ENCODE measurements at regions not wholly inside any gene's neighbourhood (a gene's known extent, or its start where the extent isn't known, plus 50 kb on each side); places are given as distances from the start of the nearest gene placed in this dataset.

DNA sequence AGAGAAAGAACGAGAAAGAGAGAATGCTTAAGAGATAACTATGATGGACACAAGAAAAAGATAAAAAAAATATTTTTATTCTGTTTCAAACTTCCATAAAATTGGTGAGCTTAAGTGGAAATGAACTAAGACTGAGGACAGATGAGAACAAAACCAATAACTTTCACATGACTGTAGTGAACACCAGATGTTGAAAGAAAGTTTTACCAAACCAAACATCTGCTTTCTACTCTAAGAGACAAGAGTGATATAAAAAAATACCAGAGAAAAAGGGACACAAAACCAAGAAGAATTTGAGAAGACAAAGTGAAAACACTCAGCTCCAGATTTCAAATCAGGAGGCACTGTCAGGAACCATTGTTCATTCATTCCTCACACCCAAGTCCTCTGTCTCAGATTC is 147.9 kb downstream of the IMPG2 start:
- no peak for DNase-seq (ENCODE audit: low read depth in 2 of 3, low spot score in 2 of 3)

DNA sequence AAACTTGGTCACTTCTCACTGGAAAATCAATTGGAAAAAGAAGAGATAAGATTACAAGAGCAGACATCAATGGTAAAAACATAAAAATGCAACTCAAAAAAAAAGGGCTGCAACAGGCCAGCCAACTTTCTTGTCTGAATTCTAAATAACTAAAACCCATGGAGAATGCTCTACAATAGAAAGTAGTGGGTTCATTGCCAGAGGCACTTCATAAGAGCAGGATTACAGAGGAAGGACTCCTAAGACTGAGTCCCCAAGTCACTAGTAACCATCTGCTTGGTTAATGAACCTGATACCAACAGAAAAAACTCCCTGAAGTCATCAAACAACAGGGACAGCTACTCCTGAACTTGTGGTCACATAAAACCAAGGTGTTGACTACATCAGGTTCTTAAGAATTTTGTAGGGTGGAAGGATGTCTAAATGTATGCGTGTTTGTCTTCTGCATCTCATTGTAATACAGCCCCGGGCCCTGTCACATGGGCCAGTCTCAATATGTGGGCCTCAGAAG is 148.6 kb downstream of the IMPG2 start:
- no peak for DNase-seq (ENCODE audit: low read depth in 2 of 3, low spot score in 2 of 3)

DNA sequence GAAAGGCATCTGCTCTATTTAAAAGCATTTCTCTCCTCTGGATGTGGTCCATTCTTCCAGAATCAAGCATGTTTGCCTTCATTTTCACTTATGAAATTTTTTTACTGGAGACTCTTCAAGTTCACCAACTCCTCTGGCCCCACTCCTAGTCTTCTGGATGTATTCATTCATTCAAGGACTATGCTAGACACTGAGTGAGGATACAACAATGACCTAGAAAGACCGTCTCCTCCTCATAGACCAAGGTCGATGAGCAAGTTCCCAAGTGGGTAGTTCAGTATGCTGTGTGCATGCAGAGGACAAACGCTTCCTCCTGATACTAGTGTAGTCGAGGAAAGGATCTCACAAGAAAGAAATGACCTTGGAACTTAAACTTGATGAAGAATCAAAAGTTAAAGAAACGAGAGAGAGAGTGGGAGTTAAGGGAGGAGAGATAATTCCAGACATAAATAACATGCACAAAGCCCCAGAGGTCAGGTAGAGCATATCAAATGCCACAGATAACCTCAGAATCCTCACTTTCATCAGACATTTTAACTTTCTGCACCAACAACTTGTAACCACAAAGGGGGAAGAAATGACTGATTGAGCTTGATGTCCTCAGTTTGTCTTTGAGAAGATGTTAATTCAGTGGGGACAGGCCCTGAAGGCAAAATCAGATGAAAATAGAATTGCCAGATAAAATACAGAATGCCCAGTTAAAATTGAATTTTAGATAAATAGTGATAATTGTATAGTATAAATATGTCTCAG is 149.4 kb downstream of the IMPG2 start:
- DNase-seq (ENCODE audit: low read depth in 2 of 3, low spot score in 2 of 3): no peak

DNA sequence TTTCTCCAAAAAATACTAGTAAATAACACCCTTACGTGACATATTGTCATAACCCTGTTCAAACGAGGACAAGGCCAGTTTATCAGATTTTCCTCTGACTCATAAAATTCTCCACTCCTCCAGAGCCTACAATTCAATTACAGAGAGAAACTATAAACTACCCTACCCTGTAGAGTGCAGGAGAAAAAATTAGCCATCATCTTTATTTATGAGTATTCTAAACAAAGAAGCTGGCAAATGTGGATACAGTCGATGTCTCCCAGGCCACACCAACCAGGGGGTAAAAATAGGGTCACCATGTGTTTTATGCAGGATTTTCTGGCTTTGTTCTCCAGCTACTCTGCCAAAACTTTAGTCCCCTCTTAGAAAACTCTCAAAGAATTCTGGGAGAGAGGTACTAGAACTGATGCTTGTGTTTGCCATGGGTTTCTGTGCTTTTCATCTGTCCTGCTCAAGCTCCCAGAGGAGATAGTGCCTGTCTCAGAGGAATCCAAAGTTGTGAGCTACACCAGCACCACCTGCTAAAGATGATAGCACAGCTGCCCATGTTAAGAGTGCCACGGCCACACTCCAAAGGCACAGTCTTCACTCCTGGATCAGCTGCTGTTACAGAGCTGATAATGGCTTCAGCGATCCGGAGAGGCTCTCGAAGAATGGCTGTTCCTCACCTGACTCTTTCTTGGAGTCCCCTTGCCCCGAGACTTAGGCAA is 150.2 kb downstream of the IMPG2 start:
- no peak for DNase-seq (ENCODE audit: low read depth in 2 of 3, low spot score in 2 of 3)

DNA sequence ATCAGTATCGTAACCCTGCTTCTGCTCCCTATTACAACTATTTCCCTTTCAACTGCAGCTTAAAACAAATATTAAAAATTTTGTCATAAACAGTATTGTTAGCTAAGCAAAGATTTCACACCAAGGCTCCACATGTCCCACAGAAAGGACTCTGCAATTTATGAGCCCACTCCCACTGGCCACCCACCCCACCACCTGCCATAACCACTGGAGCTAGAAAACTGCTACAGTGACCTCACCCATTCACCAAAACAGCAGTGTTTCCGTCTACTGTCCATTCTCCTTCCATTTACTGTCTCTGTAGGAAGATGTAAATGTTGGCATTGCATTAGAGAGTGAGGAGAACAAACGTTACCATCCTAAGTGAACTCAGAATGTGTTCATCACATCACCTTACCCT is 150.9 kb downstream of the IMPG2 start:
- DNase-seq (ENCODE audit: low read depth in 2 of 3, low spot score in 2 of 3): no peak

DNA sequence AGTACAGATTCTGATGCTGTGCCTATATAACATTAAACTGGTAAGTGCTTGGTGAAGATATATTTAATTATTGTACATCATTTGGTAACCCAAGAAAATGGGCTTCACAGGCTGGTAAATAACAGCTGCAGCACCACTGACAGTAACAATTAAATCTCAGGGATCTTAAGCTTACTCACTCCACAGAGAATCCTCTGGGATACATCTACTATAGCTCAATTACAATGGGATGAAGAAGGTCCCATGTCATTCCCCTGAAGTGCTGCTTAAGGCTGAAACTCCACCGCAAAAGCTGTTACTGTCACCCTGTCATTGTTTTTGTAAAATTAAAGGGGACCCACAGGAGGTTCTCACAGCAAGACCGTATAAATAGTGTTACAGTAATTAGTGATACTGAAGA is 153.0 kb downstream of the IMPG2 start:
- DNase-seq (ENCODE audit: low read depth in 2 of 3, low spot score in 2 of 3): no peak

DNA sequence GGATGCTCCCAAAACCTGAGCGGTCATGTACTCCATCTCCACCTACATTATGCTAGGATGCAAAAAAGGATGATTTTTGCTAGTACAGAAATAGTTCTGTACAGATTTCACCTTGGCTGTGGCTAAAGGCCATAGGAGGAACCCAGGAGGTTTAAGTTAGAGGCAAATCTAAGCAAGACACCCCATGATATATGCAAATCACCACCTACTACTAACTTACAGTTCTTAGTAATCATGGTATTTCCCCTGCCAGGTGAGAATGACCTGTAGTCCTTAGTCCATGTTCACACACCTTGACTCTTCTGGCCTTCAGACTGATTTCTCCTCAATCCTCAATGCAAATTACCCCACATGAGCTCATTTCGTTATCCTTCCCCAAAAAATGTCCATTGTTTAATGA is 154.2 kb downstream of the IMPG2 start:
- DNase-seq (ENCODE audit: low read depth in 2 of 3, low spot score in 2 of 3): no peak

DNA sequence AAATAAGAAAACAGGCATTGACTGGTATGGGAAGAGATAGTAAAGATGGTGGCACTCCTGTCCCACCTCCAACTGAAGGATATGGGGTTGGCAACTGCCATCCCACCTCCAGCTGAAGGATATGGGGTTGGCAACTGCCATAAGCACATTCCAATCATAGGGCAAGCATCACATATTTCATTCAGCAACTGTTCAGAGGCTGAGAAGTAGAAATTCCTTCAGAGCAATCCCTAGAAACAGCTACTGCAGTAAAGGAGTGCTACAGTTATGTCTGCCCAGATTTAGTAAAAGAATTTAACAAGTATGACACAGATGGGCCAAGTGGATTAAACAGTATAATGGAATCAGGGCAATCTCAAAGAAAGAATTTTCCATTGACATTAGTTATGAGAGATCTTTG is 156.8 kb downstream of the IMPG2 start:
- no peak for DNase-seq (ENCODE audit: low read depth in 2 of 3, low spot score in 2 of 3)

DNA sequence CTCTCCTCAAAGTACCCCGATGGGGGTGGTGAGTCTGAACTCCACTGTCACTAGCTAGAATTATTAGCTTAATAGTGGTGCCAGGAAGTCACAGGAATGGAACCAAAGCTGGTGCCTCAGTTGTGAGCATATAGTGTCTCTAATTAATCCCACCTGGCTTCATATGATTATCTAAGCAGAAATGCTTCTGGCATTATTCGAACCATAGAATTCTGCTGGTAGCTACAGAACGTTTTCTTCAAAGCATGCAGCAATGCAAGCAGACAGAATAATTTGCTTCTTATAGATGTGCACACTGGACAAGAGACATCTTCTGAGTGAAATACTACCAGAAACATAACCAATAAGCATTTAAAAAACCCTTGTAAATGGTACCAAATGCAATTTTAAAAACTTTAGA is 160.9 kb downstream of the IMPG2 start:
- DNase-seq (ENCODE audit: low read depth in 2 of 3, low spot score in 2 of 3): no peak

DNA sequence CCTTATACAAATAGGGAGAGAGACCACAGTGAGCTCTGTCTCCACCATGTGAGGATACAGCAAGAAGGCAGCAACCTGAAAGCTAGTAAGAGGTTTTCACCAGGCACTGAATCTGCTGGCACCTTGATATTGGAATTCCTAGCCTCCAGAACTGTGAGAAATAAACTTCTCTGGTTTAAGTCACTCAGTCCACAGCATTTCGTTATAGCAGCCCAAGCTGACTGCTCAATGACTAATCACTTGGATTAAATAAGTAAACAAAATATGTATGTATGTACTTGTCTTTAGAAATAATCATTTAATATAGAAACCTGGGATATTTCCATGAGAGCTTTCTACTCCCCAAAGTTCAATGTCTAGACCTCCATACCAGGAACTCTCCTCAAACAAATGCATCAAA is 162.0 kb downstream of the IMPG2 start:
- DNase-seq (ENCODE audit: low read depth in 2 of 3, low spot score in 2 of 3): no peak

DNA sequence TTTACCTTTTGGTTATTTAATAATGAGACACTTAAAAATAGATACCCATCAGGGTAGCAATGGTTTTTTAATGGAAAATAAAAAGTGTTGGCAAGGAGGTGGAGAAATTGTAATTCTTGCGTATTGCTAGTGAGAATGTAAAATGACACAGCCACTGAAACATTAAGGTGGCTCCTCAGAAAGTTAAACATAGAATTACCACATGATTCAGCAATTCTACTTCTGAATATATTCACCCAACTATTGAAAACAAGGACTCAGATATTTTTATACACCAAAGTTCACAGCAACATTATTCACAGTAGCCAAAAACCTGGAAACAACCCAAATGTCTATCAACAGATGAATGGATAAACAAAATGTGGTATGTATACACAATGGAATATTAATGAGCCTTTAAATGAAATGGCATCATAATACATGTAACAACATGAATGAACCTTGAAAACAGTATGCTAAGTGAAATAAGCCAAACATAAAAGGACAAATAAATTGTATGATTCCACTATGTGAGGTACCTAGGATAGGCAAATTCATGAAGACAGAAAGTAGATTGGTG is 163.5 kb downstream of the IMPG2 start:
- DNase-seq (ENCODE audit: low read depth in 2 of 3, low spot score in 2 of 3): no peak

DNA sequence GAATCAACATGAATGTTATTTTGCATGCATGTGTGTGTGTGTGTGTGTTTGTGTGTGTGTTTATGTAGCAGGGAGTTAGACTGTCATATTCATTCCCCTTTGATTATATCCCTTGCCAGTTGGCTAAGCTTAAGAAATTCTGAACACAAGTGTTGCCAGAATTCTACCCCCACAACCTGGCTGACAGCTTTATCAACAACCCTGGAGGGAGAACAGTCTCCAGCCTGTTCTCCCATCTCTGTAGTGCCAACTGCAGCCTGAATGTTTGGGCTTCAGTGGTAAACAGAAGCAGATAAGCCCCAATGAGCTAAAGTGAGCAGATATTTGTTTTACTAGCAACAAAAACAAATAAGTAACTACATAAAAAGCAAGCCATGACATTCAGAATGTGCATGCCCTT is 162.6 kb upstream of the ABI3BP start:
- DNase-seq (ENCODE audit: low read depth in 2 of 3, low spot score in 2 of 3): no peak

DNA sequence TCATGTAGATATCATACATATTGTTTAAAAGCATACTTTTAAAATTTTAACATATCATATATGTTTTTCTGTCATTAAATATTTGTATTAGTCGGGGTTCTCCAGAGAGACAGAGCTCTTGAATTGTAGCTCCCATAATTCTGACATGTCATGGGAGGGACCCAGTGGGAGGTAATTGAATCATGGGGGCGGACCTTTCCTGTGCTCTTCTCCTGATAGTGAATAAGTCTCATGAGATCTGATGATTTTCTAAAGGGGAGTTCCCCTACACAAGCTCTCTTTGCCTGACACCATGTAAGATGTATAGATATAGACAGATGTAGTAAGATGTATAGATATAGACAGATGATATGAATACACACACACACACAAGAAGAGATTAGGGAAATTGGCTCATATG is 161.2 kb upstream of the ABI3BP start:
- no peak for DNase-seq (ENCODE audit: low read depth in 2 of 3, low spot score in 2 of 3)

DNA sequence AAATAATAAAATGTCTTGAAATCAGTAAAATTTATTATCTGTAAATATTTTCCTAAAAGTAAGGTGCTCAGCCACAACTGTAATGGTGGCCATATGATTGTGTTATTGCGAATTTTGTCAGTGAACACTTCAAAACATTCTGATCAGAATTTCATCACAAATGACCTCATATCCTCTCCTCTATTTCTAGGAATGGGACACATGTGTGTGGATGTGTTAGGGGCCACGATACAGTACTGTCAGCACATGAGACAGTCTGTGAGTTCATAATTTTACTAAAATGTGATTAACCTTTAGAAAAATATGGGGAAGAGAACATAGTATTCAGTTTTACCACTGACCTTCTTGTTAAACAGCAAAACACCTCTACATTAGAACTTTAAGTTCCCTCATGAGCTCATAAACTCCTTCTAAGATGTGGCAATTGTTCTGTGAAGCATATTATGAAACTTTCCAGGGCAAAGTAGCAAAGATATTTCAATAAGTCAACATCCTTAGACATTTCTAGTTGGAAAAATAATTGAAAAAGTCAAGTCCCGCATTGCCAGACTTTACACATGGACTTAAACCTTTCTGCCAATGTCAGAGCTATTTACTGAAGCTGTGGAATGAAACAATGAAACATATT is 158.2 kb upstream of the ABI3BP start:
- DNase-seq (ENCODE audit: low read depth in 2 of 3, low spot score in 2 of 3): no peak

DNA sequence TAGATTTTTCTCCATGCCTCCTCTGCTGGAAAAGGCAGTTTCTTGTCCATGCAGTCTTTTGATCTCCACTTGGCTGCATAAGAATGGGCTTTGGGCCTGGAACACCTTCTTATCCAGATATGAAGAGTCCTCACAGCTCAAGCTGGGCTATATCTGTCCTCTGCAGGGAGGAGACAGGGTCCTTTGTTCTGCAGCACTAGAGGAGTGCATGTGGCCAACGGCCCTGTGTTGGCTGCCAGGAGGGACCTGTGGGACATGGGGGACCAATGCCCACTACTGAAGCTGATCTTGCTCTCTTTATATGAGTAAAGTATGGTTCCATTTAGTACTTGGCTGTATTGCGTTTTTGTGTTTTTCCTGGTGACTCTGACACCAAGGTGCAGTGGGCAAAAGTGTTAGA is 157.3 kb upstream of the ABI3BP start:
- no peak for DNase-seq (ENCODE audit: low read depth in 2 of 3, low spot score in 2 of 3)

DNA sequence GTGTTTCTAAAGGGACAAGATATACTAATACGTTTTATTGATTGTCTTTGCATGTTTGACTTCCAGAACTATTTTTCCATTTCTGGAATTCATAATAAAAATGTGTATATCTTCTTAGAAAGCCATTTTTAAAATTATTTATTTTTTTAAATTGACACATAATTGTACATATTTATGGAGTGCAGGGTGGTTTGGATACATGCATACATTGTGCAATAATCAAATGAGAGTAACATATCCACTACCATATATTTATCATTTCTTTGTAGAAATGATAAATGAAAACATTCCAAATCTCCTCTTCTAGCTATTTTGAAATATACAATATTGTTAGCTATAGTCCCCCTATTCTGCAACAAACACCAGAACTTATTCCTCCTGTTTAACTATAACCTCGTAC is 156.5 kb upstream of the ABI3BP start:
- no peak for DNase-seq (ENCODE audit: low read depth in 2 of 3, low spot score in 2 of 3)

DNA sequence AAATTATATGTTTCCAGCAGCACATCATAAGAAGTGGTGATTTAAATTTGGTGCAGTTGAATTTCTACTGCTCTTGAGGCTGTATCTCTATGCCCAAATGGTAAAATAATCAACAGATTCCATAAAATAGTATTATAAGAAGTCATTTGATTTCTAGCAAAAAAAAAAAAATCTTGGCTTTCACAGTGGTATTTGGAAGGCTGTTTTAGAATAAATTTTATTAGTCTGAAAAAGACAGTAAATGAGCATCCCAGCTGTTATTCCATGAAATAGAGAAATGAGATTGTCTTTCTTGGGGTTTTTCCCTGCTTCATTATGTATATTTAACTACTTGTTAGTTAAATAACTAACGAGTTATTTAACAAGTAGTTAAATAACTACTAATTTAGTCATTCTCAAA is 156.0 kb upstream of the ABI3BP start:
- no peak for DNase-seq (ENCODE audit: low read depth in 2 of 3, low spot score in 2 of 3)

DNA sequence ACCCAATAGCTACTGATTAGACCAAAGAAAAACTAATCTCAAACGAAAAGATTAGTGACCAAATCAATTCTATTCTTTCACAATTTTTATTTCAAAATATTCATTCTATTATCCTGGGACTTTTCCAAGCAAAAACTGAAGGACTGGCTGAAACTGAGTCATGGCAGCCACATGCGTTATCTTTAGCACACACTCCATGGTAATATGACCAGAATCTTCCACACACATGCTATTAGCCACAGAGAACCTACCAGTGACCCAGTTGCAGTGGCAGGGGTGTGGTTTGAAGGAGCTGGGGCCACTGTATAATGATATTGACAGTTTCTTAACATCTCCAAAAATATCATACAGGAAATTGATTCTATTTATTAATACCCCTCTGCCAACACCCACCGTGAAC is 154.8 kb upstream of the ABI3BP start:
- no peak for DNase-seq (ENCODE audit: low read depth in 2 of 3, low spot score in 2 of 3)

DNA sequence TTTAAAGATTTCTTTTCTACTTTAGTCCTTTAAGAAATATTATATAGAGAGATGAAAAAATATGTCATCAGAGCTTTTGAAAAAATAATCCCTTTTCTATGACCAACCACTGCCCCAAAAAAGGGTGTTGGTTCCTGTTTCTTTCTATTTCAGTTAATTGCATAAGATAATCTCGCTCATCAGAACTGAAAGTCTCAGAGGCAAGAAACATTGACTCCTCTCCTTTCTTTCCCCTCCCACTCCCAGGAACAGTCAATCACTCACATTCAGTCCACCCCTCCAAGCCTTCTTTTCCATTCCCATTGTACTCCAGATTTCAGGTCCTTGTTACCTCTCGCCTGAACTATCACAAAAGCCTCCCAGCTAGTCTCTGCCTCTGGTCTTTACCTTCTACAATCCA is 153.7 kb upstream of the ABI3BP start:
- no peak for DNase-seq (ENCODE audit: low read depth in 2 of 3, low spot score in 2 of 3)

DNA sequence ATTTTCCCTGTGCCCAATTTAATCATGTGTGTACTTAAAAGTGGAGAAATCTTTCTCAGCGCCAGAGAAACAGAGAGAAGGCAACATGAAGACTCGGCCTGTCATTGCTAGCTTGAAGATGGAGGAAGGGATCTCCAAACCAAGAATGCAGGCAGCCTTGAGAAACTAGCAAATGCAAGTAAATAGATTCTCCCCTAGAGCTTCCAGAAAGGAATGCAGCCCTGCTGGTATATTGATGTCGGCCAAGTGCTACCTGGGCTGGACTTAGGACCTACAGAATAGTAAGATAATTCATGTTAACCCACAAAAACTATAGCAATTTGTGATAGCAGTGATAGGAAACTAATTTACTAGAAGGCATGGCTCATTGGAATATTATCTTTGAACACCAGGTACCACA is 150.9 kb upstream of the ABI3BP start:
- DNase-seq (ENCODE audit: low read depth in 2 of 3, low spot score in 2 of 3): no peak

DNA sequence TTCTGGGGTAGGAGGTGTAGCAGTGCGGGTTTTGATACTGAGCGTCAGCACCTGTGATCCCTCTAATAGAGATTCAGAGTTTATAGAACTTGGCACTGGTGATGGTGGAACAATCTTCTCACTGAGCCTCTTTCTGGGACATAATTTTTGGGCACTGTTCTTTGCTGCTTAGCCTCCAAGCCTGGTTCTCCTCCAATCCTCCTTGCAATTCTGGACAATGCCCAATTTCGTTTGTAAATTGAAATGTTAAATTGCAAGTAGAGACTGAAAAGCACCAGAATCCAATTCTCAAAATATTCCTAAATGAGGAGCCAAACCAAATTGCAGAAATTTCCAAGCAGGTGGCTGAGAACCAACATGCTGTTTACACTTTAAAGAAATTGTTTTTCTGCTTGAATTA is 149.8 kb upstream of the ABI3BP start:
- no peak for DNase-seq (ENCODE audit: low read depth in 2 of 3, low spot score in 2 of 3)

DNA sequence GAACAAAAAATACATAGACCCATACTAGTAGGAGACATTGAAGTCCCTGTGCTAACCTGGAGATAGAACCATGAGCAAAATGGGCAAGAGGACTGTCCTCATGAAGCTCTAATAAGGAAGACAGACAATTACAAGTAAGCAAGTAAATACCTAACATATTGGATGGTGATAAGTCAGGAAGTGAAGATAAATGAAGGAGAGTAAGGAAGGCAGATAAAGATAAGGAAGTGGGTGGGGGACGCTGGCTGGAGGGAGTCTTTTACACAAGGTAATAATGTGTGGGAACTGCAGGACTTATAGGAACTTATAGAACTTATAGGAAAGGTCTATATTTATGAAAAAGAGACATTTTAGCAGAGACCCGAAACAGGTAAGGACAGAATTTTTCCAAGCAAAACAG is 148.9 kb upstream of the ABI3BP start:
- DNase-seq (ENCODE audit: low read depth in 2 of 3, low spot score in 2 of 3): no peak
